HL-60/S4 treated with retinoic acid at 250 ng/mL for 4 days and 3 days (cell line): ENCODE measurements at regions not wholly inside any gene's neighbourhood (a gene's known extent, or its start where the extent isn't known, plus 50 kb on each side); places are given as distances from the start of the nearest gene placed in this dataset.
"Not testable (repeated sequence)": the region's sequence is repeated elsewhere in the genome, so short reads cannot be mapped to it uniquely, and the experiment has no call there.

ENCODE experiments used
- in situ Hi-C: fragments of 300-500 bp; cut with MboI; formaldehyde crosslinking; loops from 2 replicates; pipeline ENCODE4 v1.7.0; 2022; ENCODE audit warnings: low sequenced_read_pairs

DNA sequence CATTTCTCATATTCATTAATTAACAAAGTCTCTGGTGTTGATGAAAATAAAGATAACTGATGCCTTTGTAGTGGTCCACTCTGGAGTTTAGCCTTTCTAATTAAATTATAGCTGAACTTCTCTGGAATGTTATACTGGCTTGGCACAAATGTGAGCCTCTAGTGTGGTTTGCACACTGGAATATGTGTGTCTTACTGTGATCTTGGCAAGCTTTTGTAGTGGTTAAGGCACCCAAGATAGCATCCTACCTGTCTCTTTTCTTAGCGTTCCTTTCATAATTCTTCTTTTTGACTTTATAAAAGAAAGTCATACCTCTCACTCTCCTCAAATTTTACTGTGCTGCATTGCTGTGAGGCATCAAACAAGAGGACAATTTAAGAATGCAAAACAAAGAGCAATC is 107.4 kb downstream of the UTRN start:
- in situ Hi-C loops = no loop called here

DNA sequence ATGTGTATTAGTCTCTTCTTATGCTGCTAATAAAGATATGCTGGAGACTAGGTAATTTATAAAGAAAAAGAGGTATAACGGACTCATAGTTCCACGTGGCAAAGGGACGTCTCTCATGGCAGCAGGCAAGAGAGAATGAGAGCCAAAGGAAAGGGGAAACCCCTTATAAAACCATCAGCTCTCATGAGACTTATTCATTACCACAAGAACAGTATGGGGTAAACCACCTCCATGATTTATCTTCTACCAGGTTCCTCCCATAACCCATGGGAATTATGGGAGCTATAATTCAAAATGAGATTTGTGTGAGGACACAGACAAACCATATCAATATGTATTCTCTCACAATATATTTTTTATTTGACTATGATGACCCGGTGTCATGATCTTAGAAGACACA is 109.1 kb downstream of the UTRN start:
- in situ Hi-C loops = no loop called here

- in situ Hi-C loops = no loop called here
Measured at GRCh38 chr6:144395014-144395413, 109.9 kb downstream of the UTRN start.

DNA sequence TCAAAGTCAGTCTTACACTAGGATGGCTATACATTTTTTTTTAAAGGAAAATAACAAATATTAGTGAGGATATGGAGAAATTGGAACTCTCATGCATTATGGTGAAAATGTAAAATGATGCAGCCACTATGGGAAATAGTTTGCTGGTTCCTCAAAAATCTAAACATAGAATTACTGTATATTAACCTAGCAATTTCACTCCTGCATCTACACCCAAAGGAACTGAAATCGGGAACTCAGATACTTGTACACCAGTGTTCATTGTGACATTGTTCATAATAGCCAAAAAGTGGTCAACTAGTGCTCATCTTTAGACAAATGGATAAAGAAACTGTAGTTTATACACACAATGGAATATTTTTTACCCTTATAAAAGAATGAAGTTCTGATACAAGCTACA is 110.7 kb downstream of the UTRN start:
- in situ Hi-C loops = no loop called here

- in situ Hi-C loops = no loop called here
Measured at GRCh38 chr6:144397141-144397540, 112.0 kb downstream of the UTRN start.

DNA sequence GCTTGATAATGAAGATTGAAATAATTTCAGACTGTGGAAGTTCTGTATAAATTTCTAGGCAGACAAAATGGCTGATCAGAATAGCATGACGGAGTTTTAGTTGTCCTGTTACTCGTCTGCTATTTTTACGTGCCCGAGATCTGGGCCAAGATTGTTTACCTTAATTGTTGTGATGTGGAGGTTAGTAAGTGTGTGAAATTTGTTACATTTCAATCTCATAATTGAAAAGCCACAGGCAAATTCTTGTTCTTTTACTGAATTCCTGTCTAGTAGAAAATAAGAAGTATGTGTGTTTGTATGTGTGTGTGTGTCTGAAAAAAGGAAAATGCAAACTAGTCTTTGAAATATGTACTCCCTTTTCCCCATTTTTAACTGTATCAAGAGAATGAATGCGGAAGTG is 115.2 kb downstream of the UTRN start:
- in situ Hi-C loops = no loop called here

- in situ Hi-C loops = no loop called here
Measured at GRCh38 chr6:144401736-144402733, 116.9 kb downstream of the UTRN start.

DNA sequence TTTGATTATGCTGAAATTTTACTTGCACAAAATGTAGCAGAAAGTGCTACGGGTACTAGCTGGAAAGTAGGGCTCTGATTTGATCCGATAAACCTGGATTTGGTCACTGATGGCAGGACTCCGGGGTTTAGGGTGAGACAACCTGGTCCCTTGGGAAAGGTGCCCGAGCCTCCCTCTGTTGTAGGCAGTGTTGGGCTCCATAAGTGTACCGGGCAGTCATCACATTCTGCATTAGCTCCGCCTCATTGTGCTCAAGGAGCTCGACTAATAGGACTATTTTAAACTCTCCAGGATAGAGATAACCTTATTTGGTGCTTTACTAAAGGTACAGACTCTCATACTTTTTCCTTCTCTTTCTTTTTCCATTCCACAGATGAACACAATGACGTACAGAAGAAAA is 117.6 kb downstream of the UTRN start:
- in situ Hi-C loops = no loop called here

GRCh38 chr6:144405163-144405562 is 120.0 kb downstream of the UTRN start:
- in situ Hi-C loops = no loop called here

DNA sequence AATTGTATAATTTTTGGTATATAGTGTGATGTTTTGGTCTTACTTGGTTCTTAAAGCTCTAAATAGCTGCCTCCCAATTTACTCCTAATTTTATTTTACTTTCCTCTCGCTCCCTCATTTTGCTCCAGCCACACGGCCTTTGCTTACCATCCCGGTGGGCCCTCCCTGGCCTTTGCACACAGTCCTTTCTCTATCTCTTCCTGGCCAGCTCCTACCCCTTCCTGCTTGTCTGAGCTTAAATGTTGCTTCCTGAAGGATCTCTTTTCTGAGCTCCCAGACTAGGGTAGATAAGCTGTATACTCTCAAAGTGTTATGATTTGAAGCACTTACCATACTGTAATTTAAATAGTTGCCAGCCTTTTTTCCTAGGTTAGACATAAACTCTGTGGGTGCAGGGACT is 121.7 kb downstream of the UTRN start:
- in situ Hi-C loops = no loop called here

GRCh38 chr6:144408161-144408560 is 123.0 kb downstream of the UTRN start:
- in situ Hi-C loops = no loop called here

DNA sequence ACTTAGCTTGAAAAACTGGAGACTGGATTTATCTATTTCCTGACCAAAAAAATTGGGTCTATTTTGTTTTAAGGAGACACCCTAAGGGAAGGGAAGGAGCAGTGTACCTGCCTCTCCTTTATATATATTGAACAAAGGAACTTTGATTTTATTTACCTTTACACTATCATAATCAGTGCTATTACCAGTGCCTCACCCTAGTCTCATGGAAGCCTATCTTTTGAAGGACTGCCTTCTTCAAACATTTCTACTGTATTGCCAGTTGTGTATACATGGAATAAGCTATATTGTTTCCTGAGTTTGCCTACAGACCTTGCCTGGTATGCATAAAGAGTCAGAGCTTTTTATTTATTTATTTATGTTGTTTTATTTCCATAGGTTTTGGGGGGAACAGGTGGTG is 124.9 kb downstream of the UTRN start:
- in situ Hi-C loops = no loop called here

GRCh38 chr6:144410574-144410973 is 125.4 kb downstream of the UTRN start:
- in situ Hi-C loops = not testable (repeated sequence)

GRCh38 chr6:144411531-144412165 is 126.5 kb downstream of the UTRN start:
- in situ Hi-C loops = no loop called here

DNA sequence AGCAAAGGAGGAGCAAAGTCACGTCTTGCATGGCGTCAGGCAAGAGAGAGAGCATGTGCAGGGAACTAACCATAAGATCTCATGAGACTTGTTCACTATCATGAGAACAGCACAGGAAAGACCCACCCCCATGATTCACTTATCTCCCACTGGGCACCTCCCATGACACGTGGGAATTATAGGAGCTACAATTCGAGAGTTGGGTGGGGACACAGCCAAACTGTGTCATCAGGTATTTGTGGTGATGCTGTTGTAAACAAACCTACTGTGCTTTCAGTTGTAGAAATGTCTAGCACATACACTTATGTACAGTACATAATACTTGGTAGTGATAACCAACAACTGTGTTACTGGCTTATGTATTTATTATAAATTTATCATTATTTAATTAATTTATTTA is 128.3 kb downstream of the UTRN start:
- in situ Hi-C loops = no loop called here

- in situ Hi-C loops = no loop called here
Measured at GRCh38 chr6:144415014-144415413, 129.9 kb downstream of the UTRN start.

GRCh38 chr6:144415835-144416237 is 130.7 kb downstream of the UTRN start:
- in situ Hi-C loops = no loop called here

DNA sequence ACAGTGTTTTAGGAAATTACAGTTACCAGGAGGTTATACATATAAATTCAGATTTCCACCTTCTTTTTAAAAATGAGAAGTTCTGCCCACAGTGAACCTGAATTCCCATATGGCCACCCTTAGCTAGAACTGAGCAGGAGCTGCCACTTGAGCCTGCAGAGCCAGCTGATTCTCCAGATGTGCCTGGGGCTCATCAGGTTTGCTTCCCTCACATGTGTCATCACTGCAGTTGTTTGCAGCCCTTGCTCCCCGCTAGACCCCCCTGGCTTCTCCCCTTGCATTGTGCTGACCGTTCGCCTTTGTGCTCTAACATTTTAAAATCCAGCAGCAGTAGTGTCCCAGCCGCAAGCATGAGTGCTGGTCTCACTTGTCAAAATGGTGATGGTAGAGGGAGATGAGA is 131.1 kb downstream of the UTRN start:
- in situ Hi-C loops = no loop called here

DNA sequence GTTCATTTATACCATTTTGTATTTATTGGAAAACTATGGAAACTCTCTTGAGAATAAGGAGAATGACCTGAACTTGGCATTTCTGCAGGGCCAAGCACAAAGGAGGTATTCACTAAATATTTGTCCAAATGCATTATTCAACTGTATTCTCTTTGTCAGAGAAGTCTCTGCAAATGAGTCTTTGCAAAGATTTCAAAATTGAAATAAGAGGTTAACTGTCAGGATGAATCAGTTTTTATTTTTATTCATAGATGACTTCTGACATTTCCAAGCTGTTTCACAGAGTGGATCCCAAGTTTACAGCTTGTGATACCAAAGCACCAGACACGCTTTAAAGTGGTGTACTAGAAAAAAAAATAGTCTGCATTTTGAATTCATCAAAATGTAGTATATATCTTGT is 131.6 kb downstream of the UTRN start:
- in situ Hi-C loops = no loop called here

GRCh38 chr6:144417681-144418080 is 132.5 kb downstream of the UTRN start:
- in situ Hi-C loops = no loop called here

GRCh38 chr6:144418959-144419545 is 133.9 kb downstream of the UTRN start:
- in situ Hi-C loops = no loop called here

GRCh38 chr6:144423167-144423566 is 138.0 kb downstream of the UTRN start:
- in situ Hi-C loops = no loop called here
